CD4-positive, alpha-beta T cell treated with Interleukin-1 beta for 1 hour (primary cell): ENCODE measurements at regions not wholly inside any gene's neighbourhood (a gene's known extent, or its start where the extent isn't known, plus 50 kb on each side); places are given as distances from the start of the nearest gene placed in this dataset.

Experiments
- DNase-seq, 2 donors: peaks; one replicate each; pipeline ENCODE4 v3.0.0-alpha.2; 2020 to 2022

DNA sequence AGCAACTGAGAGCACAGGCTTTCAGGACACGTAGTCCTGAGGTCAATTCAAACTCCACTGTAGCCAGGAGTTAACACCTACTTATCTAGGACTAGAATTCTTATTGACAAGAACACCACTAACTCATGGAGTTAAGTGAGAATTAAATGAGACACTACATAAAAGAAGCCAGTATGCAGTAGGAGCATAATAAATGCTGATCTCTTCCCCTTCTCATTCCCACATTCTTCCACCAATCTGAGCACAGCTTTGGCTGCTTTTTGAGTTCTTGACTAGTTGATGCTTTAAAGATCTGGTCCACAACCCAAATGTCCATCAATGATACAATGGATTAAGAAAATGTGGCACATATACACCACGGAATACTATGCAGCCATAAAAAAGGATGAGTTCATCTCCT lies 55.2 kb downstream of the TTC32 start:
- no peak for DNase-seq

DNA sequence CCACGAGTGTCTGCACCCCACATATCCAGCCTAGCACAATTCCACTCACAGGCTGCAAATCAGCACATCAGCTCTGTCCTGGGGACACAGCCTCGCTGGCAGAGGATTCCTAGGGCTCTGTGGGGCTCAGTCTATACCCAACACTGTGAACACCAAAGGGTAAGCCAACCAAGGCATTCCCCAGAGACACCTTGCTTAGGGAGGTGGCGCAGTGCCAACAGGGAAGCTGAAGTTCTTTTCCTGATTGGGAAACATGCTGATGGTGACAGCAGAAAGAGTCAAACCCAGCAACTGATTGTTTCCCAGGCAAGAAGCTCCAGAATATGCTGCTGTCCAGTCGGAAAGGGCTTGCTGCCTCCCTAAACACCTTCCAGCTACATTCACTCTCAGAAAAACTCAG lies 55.8 kb downstream of the TTC32 start:
- no peak for DNase-seq

DNA sequence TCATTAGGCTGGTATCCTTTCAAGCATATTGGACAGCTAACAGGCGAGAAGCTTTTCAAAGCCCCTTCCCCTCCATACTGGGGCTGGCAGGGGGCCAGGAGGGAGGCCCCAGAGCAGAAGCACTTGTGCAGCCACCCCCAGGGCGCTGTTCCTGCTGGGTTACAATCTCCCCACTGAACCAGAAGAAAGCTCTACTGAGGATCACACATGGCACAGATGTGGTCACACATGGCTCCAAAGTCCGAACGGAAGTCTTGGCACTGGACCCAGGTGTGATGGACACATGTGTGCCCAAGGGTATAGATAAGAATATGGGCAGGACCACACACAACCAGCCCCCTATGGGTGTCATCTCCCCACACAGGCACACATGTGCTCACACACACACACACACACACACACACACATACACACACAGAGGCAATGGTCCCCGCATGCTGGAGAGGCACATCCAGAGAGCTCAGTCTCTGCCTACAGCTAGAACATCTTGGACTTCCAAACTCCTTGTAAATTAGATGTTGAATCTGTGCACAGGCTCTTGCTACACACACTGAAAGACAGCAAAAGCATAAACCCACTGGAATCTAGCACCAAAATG lies 56.4 kb downstream of the TTC32 start:
- DNase-seq = no peak

DNA sequence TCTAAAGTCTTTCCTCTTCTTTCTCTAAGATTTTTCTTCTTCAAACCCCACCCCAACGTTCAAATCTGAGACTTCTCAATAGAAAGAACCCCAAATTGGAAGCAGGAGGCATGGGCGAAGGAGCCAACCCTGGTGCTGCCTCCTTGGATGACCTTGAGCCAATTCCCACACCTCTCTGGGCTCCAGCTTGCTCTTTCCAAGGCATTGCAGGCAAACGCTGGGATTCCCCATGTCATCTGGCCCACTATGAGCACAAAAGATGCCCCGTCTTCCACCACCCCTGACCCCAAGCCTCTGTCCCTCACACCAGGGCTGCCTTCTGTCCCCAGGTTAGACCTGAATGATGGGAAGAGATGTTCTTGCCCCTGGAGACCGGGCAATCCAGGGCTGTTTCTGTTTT lies 57.0 kb downstream of the TTC32 start:
- no peak for DNase-seq

DNA sequence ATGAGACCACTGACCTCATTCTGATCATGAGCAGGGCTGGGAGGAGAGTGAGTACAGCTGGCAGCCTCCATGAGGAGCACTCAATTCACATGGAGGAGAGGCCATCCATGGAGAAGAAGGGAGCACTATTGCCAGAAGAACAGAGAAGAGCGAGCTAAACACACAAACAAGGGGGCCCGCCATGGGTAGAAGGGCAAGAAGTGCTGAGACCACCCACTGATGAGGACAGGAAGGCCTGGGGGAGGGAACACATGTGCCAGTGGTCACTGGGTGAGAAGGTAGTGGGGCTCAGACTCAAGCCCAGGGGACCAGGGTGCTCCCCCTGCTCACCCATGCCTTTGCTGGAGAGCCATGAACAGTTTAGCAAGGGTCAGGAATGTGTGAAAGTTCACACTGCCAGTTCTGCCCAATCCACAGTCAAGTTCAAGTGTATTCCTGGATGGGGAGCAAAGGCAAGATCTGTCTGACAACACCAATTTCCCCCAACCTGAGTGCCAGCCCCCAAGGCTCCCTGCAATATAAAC lies 57.7 kb downstream of the TTC32 start:
- DNase-seq = no peak

DNA sequence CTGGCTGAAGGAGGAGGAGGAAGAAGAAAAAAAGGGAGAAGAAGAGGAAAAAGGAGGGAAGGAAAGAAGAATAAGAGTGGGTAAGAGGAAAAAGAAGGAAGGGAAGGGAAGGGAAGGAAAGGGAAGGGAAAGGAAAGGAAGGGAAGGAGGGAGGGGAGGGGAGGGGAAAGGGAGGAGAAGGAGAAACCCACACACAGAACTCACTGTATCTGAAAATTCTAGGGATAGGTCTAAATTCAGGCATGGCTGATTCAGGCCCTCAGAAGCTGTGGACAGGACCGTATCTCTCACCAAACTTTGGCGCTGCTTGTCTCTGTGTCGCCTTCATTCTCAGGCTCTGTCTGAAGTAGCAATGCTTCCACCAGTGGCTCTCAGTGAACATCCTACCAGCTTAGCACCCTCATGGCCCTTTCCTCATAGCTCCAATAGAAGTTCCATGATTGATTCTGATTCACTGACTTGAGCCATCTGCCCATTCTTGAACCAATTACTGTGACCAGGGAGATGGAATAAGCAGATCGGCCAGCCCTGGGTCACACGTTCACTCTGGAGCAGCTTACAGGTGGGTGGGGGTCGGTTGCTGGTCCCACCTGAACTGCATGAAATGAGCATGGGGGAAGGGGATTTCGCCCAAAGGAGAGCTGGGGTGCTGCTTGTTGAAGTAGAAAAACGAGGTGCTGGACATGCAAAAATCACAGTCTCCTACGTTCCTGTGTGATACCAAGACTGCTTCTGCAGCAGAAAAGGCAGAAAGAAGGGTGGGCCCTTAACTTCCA lies 59.7 kb downstream of the TTC32 start:
- DNase-seq = no peak

DNA sequence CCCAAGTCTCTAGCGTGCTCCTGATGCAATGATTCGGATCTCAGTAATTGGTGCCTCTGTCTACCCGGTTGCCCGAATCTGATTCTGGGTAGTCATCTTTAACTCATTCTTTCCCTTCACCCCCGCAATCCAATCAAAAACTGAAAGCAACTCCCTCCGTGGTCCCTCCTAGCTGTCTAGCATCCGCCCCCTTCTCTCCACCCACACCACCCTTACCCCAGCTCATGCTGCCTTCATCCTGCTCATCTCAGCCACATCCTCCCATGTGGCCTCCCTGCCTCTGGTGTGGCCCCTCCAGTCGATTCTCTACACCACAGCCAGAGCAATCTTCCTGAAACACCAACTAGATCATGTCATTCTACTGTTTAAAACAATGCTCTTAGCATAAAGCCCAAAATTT lies 62.3 kb downstream of the TTC32 start:
- DNase-seq = no peak

DNA sequence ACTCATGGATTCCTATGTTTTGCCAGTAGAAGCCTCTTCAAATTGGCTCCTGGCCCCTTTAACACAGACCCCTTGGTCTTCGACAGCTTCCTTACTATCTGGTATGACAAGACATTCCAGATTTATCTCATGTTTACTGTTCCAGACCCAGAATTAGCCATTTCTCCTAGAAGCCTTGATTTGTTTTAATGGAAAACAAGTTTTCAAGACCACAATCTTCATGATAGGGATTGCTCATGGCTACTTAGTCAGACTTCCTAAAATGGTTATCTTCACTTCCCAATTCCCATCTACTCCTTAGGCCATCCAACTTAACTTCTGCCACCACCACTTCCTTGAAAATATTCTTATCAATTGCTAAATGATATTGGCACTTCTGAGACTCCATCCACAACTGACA lies 63.2 kb downstream of the TTC32 start:
- DNase-seq = no peak

DNA sequence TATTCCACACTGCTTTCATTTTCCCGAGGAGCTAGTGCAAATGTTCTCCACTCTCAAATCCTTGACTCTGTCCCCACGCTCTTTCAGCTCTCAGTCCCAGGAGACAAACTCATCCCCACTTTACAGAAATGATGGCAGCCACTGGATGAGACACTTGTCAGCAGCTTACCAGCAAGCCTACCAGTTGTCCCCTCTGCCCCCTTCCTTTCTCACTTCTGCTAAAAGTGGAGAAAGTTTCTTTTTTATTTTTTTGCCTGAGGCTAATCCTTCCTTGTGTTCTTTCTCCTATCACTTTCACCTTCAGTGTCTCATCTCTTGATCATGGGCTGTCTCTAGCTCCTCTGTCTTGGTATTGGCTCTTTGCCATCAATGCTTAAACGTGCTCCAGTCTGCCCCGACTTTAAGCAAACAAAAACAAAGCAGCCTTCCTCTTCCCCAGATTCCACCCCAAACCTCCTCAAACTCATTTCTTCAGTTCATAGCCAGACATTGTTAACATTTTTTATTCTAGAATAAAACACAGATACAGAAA lies 64.5 kb downstream of the TTC32 start:
- DNase-seq = no peak

DNA sequence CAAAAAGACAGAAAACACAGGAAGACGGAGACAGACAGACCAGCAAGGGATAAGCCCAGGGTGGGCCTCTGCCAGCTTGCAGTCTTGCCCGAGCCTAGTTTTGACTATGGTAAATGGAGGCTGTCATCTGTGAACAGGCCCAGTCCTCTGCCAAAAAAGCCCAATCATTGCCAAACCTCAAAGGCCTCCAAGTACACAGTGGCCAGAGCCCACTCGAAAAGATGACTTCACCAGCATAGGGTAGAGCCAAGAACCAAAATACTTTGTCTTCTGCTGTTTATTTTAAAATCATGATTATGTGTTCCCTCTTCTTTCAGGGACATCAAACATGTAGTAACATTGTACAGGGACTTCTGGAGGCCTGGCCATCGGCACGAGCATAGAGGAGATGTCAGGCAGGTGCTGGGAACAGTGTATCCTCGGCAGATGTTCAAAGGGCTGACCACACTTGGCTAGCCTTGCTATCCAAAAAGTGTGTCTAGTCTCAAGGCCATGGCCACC lies 66.0 kb downstream of the TTC32 start:
- no peak for DNase-seq

DNA sequence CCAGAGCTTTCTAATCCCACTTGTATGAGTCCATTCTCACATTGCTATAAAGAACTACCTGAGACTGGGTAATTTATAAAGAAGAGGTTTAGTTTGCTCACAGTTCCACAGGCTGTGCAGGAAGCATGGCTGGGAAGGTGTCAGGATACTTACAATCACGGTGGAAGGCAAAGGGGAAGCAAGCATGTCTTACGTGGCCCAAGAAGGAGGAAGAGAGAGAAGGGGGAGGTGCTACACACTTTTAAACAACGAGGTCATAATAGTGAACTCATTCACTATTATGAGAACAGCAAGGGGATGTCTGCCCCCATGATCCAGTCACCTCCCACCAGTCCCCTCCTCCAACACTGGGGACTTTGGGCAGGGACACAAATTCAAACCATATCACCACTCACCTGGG lies 67.8 kb downstream of the TTC32 start:
- DNase-seq = no peak

DNA sequence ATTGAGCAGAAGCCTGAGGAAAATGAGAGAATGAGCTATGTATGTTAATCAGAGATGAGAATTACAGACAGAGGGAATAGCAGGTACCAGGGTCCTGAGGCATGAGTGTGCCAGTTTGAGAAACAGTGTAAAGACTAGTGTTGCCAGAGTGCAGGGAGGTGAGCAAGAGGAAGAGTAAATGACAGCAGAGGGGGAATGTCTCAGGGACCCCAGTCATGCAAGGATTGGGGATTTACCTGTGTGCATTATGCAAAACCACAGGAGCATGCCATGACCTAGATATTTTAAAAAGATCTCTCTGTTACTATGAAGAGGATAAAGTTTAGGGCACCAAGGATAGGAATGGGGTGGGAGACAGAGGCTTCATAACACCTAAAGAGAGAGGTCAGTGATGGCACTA lies 72.1 kb downstream of the TTC32 start:
- DNase-seq = no peak

DNA sequence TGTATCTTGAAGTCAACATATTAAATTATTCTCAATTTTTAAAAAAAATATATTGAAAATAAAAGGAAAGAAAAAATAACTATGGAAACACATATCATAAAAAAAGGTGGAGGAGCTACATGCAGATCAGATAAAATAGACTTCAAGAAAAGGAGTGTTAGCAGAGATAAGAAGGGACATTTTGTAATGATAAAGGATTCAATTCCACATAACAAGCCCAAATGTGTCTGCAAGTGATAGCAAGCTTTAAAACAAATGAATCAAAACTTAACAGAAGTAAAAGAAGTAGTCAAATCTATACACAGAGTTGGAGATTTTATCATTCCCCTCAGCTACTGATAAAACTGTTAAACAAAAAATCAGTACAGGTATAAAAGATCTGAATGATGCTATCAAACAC lies 74.9 kb downstream of the TTC32 start:
- no peak for DNase-seq

DNA sequence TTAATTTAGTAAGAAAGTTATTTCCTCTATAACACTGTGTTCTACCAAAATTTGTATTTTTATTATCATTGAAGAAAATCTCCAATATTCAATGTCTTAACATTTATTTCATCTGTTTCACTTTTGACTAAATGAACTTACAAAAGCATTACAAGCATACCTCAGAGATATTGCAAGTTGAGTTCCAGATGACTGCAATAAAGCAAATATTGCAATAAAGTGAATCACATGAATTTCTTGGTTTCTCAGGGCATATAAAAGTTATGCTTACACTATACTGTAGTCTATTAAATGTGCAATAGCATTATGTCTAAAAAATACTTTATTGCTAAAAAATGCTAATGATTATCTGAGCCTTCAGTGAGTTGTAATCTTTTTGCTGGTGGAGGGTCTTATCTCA lies 78.3 kb downstream of the TTC32 start:
- DNase-seq = no peak

DNA sequence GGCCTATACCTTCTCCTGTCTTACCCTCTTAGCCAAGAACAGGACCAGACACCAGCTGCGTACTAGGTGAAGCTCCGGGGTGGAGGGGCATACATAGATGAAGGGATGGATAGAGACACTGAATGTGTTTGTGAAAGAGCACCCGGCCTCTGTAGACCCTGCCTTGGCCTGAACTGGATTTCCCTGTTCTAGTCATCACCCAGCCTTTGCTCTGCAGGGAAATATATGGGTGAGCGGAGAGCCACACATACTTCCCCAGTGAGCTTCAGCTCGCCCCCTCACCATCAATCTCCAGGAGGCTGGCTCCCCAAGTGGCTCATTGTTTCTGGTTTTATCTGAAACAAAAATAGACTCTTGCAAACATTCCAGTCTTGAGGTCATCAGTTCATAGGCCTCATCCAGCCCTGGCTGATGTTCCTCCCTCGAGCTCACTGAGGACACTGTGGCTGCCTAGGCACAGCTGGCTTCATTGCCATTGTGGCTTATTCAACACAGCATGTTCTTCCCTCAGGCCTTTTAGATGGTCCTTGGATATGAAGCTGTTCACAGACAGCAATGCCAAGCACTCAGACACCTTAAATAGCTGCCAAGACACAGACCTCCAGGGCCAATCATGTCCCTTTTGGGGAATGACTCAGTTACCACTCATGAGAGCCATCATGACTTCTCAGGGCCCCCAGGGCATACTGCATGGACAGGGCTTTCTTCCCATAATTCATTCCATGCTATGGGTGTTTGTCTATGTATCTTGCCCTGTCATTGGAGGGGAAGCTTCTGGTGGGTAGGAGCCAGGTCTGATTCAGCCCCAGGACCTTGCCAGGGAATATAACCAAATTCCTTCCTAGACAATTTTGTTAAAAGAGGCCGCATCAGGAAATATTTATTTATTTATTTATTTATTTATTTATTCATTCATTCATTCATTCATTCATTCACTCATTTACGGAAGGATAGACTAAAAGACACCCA lies 82.4 kb downstream of the TTC32 start:
- no peak for DNase-seq

DNA sequence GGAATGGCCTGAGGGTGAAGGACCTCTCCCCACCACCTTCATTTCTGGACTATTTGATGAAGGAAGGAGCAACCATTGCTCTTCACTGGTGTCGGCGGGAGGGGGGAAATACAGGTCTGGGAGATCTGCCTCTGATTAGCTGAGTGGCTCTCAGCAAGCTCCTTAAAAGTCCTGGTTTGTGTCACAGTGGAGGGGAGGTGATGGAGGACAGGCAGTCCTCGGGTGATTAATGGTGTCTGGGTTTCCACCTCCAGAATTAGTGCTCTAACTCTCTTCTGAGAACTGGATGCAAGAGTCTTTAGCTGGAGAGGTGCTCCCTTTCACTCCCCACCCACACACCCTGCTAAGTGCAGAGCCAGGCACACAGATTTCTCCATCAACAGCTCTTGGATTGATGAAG lies 83.2 kb downstream of the TTC32 start:
- no peak for DNase-seq

DNA sequence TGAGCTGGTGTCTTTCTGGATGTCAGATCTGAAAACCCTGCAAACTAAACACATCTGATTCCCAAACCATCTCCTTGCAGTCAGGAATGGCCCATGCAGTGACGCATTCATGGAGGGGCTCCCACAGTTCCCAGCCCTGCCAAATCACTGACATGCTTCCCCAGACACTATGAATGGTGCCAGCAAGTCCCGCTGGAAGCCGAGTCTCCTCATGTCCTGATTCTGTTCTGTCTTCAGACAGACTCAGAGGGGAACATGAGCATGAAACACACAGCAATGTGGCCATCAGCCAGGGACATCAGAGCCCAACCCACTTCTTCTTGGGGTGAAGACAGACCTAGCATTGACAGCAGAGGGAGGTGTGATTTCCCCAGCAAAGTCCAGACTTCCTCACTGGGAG lies 83.7 kb downstream of the TTC32 start:
- no peak for DNase-seq

DNA sequence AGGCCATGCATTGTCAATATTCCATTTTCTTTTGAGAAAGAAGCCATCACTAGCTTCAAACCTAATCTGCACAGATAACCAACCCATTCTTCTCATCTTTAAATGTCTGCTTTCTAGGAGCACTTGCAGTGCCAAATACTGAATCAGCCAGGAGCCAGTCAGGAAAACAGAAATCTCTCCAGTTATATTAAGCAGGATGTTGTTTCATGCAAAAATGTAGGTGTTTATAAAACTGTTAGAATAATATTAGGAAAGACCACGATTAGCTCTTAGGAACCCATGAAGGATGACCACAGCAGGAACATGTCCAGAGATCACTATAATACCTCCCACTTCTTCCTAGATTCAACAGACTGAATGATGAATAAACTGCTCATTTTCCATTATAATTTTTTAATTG lies 86.0 kb downstream of the TTC32 start:
- no peak for DNase-seq

DNA sequence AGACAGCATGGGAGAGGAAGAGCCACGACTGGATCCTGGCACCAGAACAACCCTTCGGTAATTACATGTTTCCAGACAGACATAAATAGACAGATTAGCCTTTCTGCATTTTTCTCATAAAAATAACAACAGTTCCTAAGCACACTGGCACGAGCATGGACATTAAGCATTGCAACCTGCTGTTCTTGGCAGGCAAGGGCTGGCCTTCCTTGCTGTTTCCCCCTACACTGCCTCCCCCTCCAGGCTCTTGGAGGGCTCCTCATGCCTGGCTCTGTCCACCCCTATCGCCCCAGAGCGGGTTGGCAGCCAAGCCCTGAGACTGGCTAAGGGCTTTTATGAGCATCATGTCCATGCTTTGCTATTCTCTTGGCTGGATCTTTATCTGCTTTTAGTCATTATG lies 89.6 kb downstream of the TTC32 start:
- DNase-seq = no peak

DNA sequence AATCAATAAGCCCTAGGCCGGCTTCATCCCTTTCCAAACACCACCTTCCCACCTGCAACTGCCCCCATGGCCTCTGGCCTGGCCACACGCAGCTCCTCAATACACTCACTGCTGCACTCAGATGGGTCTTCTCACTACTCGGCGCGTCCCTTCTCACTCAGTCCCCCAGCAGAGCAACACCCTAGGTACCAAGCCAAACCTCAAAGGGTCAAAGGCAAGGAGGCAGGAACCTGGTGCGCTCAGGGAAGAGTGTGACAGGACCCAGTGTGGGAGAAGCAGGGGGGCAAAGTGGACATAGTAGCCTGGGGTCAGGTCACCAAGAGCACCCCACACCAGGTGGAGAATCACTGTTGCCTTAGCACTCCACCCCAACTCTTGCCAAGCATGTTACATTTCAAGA lies 90.6 kb downstream of the TTC32 start:
- no peak for DNase-seq

DNA sequence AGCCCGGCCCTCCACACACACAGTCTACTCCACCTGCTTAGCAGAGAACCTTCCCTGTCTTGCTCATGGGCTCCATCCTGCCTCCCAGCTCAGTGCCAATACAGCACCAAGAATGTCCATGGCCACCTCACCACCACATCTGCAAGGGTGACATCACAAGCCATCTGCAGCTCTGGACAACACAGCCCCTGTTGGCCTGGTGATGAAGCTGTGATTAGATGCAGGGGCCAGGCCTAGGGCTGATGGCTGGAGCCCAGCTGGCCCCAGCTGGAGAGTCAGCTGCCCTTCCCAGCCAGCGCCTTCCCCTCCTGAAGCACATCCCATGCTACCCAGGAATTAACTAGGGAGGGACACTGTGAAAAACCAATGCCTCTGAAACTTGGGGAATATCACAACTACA lies 91.1 kb downstream of the TTC32 start:
- no peak for DNase-seq

DNA sequence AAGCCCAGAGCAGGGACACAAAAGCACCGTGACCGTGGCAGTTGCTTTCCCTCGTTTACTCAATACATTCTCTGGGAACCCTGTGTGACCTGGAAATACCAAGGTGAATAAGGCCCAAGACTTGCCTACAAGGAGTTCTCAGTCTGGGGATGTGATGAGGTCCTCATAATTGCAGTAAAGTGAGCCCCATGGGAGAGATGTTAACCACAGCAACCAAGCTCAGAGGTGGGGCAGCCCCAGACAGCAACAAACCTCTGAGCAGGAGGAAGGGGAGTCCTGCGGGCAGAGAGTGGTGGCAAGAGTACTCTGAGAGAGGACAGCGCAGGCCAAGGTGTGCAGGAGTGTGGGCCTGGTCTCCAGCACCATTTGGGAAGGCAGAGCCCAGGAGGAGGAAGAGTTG lies 91.6 kb downstream of the TTC32 start:
- no peak for DNase-seq

DNA sequence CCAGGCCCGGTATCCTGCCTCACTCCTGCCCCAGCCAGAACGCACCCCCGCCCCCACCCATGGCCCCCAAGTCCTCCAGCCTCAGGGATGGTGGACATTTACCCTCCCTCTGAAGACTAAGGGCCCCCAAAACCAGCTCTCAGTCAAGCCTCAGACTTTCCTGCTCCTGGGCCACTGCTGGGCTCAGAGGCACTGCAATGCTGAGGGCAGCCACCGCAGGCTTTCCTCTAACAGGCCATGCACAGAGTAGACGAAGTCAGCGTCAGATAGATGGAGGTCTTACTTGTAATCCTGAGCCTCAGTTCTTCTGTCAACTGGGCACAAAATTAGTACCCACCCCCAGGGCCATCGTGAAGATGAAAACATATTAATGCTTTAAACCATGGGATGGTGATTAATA lies 92.6 kb downstream of the TTC32 start:
- DNase-seq = no peak
